OCI-LY3 (cell line): ENCODE measurements at regions not wholly inside any gene's neighbourhood (a gene's known extent, or its start where the extent isn't known, plus 50 kb on each side); places are given as distances from the start of the nearest gene placed in this dataset.
"Not testable (repeated sequence)": the region's sequence is repeated elsewhere in the genome, so short reads cannot be mapped to it uniquely, and the experiment has no call there.

Experiments
- H2AFZ ChIP-seq: fragments of 200-600, 300-600 bp; shearing (Covaris generic); 2 replicates; pipeline ENCODE4 v1.6.0; 2014; ENCODE audit warnings: antibody characterized with exemption, low read depth, low read length
- H3K27ac ChIP-seq: fragments of 200-600, 300-600 bp; sonication (generic); 2 replicates; pipeline ENCODE4 v1.5.1; 2014; ENCODE audit warnings: mild to moderate bottlenecking, low read length, moderate library complexity, mixed read lengths
- H3K27me3 ChIP-seq: fragments of 200-600, 300-600 bp; sonication (generic); 2 replicates; pipeline ENCODE4 v1.6.1; 2014; ENCODE audit warnings: low read depth, low read length, mixed read lengths
- H3K36me3 ChIP-seq: fragments of 200-600, 300-600 bp; sonication (generic); replicated peaks from 2 replicates; pipeline ENCODE3; 2014; ENCODE audit warnings: low read depth, low read length, mixed read lengths
- H3K4me1 ChIP-seq: fragments of 300-600, 200-600 bp; sonication (generic); 2 replicates; pipeline ENCODE4 v1.6.1; 2014; ENCODE audit warnings: low read length, mixed read lengths
- H3K4me2 ChIP-seq: fragments of 200-600, 300-600 bp; sonication (generic); 2 replicates; pipeline ENCODE4 v1.6.1; 2014; ENCODE audit warnings: low read length, mixed read lengths
- H3K4me3 ChIP-seq: fragments of 300-600, 200-600 bp; sonication (generic); 2 replicates; pipeline ENCODE4 v1.5.1; 2014; ENCODE audit warnings: antibody characterized with exemption, mild to moderate bottlenecking, low read length, moderate library complexity
- H3K79me2 ChIP-seq: fragments of 300-600, 200-600 bp; shearing (Covaris generic); 2 replicates; pipeline ENCODE4 v1.6.1; 2014; ENCODE audit warnings: mild to moderate bottlenecking, low read length, mixed read lengths
- H3K9ac ChIP-seq: fragments of 300-600, 200-600 bp; shearing (Covaris generic); 2 replicates; pipeline ENCODE4 v1.6.0; 2014; ENCODE audit warnings: mild to moderate bottlenecking, low read length, moderate library complexity
- H3K9me3 ChIP-seq: fragments of 200-600, 300-600 bp; shearing (Covaris generic); 2 replicates; pipeline ENCODE4 v1.6.1; 2014; ENCODE audit warnings: low read length, mixed read lengths; ENCODE audit not compliant: insufficient read depth
- H4K20me1 ChIP-seq: fragments of 200-600, 300-600 bp; sonication (generic); 2 replicates; pipeline ENCODE4 v1.6.1; 2016; ENCODE audit warnings: low read length, mixed read lengths; ENCODE audit not compliant: insufficient read depth
- EZH2phosphoT487 ChIP-seq: fragments of 200-600 bp; shearing (Covaris generic); IDR thresholded peaks from 2 replicates; pipeline ENCODE4 v1.6.1; 2018; ENCODE audit warnings: antibody characterized with exemption, mixed run types, low read depth
- TF ChIP-seq, protein P1 (sequence below): fragments of 200-600, 300-600 bp; sonication (generic); IDR thresholded peaks from 2 replicates; pipeline ENCODE4 v1.5.1; 2014; ENCODE audit warnings: antibody characterized with exemption, low read length, low read depth

DNA sequence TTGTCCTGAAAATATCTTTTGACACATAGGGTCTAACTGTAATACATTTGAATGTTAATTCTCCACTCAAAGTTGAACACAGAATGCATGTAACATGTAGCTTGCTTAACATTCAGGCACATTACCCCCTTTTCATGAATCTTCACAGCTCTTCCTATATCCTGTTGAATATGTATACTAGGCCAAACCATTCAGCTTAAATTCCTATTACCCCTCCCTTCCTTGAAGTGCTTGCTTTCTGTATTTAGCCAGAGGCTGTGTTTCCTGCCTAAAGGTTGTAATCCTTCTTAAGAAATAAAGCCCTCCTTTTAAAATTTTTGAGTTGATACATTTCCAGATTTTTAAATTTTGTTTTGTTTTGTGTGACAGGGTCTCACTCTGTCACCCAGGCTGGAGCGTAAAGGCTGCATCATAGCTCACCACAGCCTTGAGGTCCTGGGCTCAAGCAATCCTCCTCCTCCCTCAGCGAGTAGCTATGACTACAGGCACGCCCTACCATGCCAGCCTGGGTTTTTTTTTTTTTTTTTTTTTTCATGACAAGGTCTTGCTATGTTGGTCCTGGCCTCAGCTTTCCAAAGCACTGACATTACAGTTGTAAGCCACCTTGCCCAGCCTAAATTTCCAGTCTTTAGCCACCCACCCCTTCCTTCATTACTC lies 357.6 kb downstream of the DSC3 start:
- Histone ChIP-seq H3K9me3 (no peaks in the 10 kb centered on the region), H3K9ac (no peak overlapping the region)

DNA sequence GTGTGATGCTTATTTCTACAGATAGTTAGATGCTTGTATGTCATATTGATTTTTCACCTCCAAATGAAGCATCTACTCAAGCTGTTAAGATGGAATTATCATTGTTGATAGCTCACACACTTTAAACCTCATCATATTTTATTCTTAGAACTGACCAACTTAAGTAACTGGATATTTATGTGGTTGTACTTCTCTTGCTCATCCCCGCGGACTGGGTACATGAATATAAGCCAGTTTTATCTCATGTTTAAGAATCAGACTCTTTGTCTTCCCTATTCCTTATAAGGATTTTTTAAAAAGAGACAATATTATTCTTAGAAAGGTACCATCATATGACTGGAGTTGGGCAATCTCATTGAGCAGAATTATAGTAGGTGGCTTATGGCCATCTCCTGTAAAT lies 358.7 kb downstream of the DSC3 start:
- Histone ChIP-seq H3K4me1 (no peaks in the 10 kb centered on the region), H3K9ac (no peak overlapping the region), H3K4me3 (no peak overlapping the region), H4K20me1 (no peaks in the 10 kb centered on the region), H3K9me3 (no peaks in the 10 kb centered on the region), H3K36me3 (no peaks in the 10 kb centered on the region), H3K27ac (no peak overlapping the region), H2AFZ (no peak overlapping the region), H3K4me2 (no peak overlapping the region), H3K79me2 (no peaks in the 10 kb centered on the region), H3K27me3 (no peaks in the 10 kb centered on the region)
- TF ChIP-seq, protein P1, sequence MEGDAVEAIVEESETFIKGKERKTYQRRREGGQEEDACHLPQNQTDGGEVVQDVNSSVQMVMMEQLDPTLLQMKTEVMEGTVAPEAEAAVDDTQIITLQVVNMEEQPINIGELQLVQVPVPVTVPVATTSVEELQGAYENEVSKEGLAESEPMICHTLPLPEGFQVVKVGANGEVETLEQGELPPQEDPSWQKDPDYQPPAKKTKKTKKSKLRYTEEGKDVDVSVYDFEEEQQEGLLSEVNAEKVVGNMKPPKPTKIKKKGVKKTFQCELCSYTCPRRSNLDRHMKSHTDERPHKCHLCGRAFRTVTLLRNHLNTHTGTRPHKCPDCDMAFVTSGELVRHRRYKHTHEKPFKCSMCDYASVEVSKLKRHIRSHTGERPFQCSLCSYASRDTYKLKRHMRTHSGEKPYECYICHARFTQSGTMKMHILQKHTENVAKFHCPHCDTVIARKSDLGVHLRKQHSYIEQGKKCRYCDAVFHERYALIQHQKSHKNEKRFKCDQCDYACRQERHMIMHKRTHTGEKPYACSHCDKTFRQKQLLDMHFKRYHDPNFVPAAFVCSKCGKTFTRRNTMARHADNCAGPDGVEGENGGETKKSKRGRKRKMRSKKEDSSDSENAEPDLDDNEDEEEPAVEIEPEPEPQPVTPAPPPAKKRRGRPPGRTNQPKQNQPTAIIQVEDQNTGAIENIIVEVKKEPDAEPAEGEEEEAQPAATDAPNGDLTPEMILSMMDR, result no peak
- no peak for TF ChIP-seq EZH2phosphoT487

More for the DNA sequence above, 357.6 kb downstream of the DSC3 start:
- Histone ChIP-seq H3K27me3 (no peaks in the 10 kb centered on the region), H3K4me2 (no peak overlapping the region), H3K4me3 (no peak overlapping the region), H3K4me1 (no peaks in the 10 kb centered on the region), H3K27ac (no peak overlapping the region), H4K20me1 (no peaks in the 10 kb centered on the region), H3K79me2 (no peaks in the 10 kb centered on the region), H2AFZ (no peak overlapping the region), H3K36me3 (no peaks in the 10 kb centered on the region)
- TF ChIP-seq, protein P1, result no peak
- TF ChIP-seq EZH2phosphoT487, result no peak

DNA sequence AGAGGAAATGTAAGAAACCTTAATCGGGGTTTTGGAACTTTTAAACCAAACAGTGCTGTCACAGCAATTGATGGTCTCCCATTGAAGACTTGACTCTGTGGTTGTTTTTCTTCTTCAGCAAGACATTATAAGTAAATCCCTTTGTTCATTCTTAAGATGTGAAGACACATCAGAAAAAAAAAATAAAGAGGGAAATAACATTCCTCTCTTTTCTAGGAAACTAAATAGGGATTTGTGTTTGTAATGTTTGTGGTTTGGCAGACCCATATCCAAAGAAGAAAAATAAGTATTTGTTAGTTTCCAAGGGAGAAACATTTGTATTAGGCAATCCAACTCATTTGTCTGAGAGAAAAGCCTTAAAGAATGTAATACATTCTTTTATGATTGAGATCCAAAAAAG lies 359.9 kb downstream of the DSC3 start:
- no peak overlapping the region for H3K4me2 ChIP-seq
- H3K9ac ChIP-seq, result no peak overlapping the region
- H3K27me3 ChIP-seq, result no peaks in the 10 kb centered on the region
- no peaks in the 10 kb centered on the region for H3K36me3 ChIP-seq
- H2AFZ ChIP-seq, result no peak overlapping the region
- no peaks in the 10 kb centered on the region for H4K20me1 ChIP-seq
- no peaks in the 10 kb centered on the region for H3K4me1 ChIP-seq
- no peaks in the 10 kb centered on the region for H3K79me2 ChIP-seq
- no peaks in the 10 kb centered on the region for H3K9me3 ChIP-seq
- H3K27ac ChIP-seq, result no peak overlapping the region
- TF ChIP-seq, protein P1, result no peak
- TF ChIP-seq EZH2phosphoT487, result no peak
- H3K4me3 ChIP-seq, result no peak overlapping the region

DNA sequence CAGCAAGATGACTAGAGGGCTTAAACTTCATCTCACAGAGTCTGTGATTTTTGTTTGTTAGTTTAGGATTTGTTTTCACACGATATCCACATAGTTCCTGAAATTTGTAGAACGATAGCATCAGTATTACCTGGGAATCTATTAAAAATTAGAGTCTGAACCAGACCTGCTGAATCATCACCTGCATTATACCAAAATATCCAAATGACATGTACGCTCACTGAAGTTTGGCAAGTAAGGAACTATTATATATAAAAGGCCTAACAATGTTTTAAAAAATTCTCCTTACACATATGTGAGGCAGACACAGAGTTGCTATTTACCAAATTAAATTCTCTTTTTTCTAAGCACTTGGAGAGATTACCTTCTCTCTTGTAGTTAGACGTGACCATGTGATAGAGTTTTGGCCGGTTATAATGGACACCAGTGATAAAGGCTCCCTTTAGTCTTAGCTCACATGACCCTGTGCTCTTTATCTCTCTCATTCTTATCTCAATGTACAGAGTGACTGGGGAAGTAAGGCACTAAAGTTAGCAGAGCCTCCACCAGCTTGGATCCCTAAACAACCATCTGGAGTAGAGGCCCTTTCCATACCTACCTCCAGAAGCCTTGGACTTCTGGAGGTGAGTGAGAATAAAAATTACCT lies 363.1 kb downstream of the DSC3 start:
- Histone ChIP-seq H4K20me1 (no peaks in the 10 kb centered on the region), H3K27ac (no peak overlapping the region), H3K9me3 (no peaks in the 10 kb centered on the region), H3K27me3 (no peaks in the 10 kb centered on the region), H3K79me2 (no peaks in the 10 kb centered on the region), H2AFZ (no peak overlapping the region), H3K4me3 (no peak overlapping the region), H3K36me3 (no peaks in the 10 kb centered on the region), H3K4me1 (0 out of 2 replicates have a peak, but pooled peaks cover 3% of the 10 kb centered on the region), H3K9ac (no peak overlapping the region), H3K4me2 (no peak overlapping the region)
- no peak for TF ChIP-seq EZH2phosphoT487
- TF ChIP-seq, protein P1, result no peak

DNA sequence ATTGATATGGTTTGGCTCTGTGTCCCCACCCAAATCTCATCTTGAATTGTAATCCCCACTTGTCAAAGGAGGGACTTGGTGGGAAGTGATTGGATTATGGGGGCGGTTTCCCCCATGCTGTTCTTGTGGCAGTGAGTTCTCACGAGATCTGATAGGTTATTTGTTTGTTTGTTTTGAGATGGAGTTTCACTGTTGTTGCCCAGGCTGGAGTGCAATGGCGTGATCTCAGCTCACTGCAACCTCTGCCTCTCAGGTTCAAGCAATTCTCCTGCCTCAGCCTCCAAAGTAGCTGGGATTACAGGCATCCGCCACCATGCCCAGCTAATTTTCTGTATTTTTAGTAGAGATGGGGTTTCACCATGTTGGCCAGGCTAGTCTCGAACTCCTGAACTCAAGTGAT lies 364.7 kb downstream of the DSC3 start:
- H3K27ac ChIP-seq, H3K27me3 ChIP-seq, H3K4me1 ChIP-seq, H3K79me2 ChIP-seq, H3K4me2 ChIP-seq, H3K9me3 ChIP-seq, H3K9ac ChIP-seq, H4K20me1 ChIP-seq, H3K36me3 ChIP-seq, H3K4me3 ChIP-seq, H2AFZ ChIP-seq: not testable (repeated sequence)
